NCI-H510A (cell line): ENCODE measurements at regions not wholly inside any gene's neighbourhood (a gene's known extent, or its start where the extent isn't known, plus 50 kb on each side); places are given as distances from the start of the nearest gene placed in this dataset.
"Not testable (repeated sequence)": the region's sequence is repeated elsewhere in the genome, so short reads cannot be mapped to it uniquely, and the experiment has no call there.

Experiments used
- DNase-seq: peaks from one replicate; lab custom pipeline; 2025; lab: John Stamatoyannopoulos, UW

DNA sequence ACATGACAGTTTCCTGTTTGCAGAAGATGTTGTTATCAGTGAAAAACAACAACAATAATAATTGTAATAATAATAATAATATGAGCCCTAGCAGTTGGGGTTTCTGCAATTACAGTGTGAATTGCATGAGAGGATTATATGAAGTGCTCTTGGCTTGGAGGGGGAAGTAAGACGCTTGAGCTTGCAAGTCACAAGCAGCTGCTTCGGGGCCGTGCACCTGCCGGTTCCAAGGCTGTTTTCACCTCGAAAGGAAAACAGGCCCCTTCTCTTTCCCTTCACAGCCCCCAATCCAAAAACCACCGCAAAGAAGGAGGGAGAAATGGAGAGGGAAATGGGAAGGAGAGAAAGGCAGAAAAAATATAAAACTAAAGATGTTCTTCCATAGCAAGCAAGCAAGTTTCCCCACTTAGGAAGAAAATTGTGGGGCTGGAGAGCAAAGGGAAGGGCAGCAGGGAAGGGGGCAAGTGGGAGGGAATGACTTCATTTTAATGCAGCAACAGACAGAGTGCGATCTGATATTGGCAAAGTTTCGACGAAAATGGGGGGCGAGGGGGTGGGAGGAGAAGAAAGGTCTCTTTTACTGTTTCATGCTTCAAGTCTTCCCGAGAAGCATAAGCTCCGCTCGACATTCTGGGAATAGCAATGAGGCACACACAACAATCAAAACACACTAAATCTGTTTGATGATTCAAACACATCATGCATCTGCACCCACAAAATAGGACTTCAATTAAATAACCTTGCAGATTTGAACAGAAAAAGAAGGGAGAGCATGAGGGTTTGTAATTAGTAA is 284.2 kb upstream of the ATP11B start:
- DNase-seq: peak; percentile 52

DNA sequence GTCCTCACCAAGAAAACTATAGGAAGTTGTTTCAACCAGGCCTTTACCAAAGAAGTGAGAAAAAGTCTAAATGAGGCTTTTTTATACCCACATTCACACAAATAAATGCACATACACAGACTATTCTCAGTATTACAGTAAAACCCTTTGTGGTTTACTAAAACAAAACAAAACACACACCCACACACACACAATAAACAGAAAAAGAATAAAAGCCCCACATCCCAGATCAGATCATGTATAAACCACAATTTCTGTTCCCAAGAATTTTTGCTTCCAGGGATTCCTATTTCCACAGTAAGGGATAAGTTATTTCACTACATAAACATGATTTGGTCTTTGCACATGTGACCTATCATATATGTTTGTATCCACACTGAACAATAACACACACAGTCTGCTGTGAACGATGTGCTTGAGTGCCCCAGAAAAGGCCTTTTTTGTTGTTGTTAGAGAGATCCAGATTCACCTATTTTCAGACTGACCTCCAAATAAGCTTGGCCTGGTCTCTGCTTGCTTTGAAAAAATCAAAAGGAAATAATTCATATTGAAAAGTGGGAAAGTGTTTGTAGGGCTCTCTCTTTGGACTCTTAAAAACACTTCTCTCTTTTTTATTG is 283.4 kb upstream of the ATP11B start:
- DNase-seq: no peak

DNA sequence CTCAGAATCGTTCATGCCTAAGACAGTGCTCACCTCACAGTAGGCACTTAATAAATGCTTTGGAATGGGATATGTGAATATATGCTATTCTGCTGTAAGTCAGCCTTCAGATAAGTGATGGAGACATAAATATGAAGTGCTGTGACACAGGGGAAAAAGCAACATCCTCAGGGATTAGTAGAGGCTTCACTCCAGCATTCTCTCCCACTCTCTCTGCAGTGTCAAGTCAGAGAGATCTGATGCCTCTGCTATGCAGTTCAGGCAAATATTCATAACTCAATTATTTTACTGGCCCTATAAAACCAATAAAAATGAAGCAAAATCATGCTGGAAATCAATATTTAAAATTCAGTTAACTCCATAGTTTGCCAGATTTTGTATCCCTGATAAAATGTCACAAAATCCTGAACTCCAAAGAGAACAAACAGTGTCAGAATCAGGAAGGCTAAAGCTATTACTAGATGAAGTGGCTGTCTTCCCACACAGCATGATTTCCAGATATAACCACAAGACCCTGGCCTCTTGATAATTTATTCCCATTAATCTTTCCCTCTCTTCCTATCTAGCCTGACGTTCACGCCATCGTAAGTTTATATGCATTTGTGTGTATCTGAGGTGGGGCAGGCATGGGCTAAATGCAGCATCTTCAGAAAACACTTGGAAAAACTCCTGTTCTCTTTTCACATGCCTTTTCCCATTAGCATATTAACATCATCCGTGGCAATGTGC is 278.9 kb upstream of the ATP11B start:
- no peak for DNase-seq

DNA sequence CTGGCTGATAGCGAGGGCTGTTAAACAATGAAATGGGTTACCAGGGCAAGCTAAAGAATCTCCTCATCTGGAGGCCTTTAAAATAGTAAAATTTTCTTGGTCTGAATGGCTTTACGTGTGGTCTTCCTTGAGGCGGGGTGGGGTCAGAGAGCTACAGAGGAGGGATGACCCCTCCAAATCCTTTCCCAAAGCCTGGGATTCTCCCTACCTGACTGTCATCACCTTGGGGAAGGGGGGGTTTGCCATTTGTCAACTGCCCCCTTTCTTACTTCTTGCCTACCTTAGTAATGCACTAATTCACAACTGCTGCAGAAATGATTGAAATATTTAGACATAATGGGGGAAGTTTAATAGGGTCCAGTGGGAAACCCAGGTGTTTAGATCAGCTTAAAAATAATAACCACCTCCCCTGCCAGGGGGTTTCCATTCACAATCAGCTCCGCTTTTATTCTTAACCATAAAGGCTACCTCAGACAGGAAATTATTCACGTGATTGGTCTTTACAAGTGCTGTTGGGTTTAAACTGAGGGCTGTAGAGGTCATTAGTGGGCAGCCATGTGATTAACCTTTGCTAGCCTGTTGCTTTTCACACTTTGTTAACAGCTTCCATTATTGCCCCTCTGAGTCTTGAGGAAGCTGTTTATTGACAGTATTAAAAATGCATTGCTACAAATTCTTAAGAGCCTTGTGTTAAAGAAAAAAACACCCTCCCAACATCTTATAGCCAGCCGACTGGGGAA is 276.5 kb upstream of the ATP11B start:
- DNase-seq: no peak

DNA sequence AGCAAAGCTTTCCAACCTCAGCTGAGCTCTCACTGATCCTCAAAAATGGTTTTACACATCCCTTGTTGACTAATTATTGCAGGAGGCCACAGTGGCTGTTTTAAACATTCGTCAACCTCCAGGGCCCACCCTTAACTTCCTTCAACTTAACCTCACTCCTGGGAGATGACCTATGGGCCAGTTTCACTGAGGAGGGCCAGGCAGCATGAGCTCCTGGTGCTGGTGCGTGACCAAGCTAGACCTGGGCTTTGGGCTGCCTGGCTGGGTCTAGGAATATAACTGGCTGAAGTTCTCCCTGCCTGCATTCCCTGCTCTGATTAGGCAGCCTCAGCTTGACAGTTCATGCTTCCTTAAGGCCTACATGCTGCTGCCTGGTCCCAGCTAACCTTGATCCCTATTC is 273.7 kb upstream of the ATP11B start:
- DNase-seq: no peak

DNA sequence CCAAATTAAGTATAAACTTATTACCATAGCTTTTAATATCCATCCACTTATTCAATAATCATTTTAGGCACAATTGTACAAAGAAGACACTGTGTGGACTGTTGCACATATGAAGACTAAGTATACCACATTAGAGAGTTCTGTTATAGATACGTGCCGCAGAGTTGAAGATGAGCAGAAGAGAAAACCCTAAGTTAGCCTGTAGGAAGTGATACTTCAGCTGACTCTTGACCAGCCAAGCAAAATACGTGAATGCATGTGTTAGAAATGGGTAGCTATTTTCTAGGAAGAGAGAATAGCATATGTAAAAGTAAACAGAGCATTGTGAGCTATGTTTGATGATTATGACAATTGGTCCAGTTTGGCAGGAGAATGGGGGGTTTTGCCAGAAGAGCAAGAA is 272.0 kb upstream of the ATP11B start:
- no peak for DNase-seq

DNA sequence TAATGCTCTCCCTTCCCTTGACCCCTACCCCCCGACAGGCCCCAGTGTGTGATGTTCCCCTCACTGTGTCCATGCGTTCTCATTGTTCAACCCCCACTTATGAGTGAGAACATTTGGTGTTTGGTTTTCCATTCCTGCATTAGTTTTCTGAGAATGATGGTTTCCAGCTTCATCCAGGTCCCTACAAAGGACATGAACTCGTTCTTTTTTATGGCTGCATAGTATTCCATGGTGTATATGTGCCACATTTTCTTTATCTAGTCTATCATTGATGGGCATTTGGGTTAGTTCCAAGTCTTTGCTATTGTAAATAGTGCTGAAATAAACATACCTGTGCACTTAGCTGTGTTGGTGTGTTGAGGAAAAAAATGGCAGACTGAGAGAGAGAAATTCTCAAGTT is 269.9 kb upstream of the ATP11B start:
- not testable (repeated sequence) for DNase-seq

DNA sequence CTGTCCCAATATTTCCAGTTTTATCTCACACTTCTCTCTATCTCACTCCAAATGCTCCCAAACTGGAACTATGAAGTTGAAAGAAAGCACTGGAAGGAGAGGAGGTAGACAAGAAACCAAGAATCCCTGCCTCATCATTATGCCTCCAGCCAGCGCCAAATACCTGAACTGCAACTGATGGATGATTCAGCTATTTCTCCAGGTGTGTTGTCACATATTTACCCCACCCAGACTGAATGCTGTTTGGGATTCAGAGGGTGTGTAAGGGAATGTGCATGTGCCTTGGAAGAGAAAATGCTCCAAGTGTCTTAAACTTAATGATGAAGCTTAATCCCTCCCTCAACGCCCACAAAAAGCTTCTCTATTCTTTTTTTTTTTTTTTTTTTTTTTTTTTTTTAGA is 269.5 kb upstream of the ATP11B start:
- no peak for DNase-seq

DNA sequence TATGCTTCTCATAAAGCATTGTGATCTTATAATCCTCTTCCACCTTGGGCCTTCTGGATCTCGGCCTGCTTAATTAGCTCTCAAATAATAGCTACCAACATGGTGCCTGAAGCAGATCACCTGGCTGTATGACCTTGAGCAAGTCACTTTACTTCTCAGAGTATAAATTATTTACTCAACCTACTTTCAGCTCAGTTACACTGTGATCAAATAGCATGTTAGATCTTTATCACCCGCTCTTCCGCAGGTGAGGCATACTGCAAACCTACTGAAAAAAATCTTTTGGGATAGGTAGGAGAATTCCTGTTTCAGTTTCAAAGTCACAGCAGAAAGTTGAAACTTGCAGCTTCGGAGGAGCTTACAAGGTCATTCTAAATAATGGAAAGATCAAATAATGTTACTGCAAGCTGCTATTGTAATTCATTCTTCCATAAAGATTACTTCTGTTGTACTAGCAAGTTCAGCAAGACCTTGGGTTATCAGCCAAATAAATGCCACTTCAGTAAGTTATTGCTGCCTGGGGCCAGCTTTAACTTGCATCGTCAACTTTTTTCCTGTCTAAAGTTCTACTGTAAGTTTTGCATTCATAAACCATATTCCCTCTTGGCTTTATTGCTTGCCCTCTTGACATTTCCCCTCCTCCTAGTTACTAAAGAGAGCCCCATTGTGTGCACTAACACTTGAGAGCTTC is 268.4 kb upstream of the ATP11B start:
- no peak for DNase-seq

DNA sequence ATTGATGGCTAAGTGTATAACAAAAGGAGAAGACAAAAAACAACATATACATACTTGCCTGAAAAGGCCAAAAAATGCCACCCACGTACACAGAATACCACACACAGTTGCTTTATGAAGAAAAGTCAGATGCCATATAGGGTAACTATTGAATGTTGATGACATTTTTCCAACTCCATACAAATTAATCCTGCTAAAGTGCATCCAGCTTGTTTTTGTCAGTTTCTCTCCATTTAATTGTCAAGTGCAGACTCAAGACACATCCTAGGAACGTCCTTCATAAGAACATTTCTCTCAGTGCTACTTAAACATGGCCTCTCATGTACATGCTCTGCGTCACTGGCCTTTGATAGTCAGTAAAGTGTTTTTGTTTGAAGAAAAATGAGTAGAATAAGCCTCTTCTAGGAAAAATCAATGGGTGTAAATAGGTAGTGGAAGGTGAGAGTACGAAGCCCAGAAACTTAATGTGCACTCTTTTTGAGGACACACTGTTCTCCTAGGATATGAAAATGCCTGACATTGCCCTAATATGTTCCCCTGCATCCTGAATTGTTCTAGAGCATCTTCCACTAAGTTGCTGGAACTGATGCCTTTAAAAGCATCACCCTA is 267.4 kb upstream of the ATP11B start:
- DNase-seq: no peak

DNA sequence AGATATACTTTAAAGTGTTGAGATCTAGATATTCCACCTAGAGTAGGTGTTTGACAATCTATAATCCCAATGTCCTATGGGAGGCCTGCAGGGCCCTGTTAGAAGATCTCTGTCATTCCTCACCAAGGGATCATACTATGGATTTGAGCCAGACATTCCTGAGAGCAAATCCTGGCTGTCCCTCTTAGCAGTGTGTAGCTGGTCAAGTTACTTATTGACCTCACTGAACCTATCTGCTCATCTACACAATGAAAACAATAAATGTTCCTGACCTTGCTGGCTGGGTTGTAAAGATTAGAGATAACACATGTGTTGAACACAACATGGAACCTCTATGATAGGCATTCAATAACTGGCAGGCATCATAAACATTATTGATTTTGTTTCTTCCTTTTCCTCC is 265.6 kb upstream of the ATP11B start:
- no peak for DNase-seq

DNA sequence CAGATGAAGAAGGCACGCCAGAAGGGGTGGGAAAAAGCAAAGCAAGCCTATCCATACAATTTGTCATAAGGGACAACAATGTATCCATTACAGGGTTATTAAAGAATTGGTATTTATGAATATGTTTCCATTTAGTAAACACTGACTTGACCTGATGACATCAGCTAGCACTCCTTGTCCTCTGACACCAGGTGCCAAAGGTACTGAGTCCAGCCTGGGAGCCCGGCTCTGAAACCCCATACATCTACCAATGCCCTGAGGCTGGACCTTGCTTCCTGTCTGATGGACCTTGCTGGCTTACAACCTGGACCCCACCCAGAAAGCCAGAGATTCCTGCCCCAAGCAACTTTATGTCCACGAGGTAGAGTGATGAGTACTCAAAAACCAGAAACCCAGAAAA is 263.0 kb upstream of the ATP11B start:
- DNase-seq: no peak

DNA sequence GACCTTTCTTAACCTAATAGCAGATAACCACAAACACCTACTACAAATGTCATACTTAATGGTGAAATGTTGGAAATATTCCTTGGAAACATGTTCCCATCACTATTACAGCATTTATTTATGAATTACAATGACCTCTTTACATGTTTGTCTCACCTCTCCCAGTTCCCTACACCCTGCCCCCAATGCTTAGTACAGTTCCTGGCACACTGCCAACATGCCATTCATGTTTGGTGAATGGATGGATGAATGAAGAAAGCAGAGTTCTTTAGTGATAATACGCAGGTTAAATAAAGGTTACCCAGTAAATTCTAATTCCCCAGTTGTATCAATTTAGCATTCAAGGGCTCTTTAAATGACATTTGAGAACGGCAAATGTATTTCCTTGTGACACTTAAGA is 259.9 kb upstream of the ATP11B start:
- peak; percentile 58 for DNase-seq

DNA sequence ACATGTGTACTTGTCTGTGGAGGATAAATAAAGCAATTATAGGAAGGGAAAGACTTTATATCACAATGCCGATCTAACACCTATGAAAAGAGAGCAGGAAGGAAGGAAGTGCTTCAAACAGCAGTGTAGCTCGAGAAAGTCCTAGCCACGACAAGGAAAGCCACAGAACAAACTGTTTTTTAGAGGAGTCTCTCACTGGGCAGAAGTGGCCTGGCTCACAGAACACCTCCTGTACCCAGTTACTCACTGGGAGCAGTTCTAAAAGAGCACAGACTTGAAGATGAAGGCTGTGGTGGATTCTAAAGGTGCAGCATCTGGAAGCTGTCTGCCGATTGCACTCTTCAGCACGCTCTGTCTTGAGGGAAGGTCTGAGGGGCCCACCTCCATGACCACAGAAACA is 248.8 kb upstream of the ATP11B start:
- no peak for DNase-seq

DNA sequence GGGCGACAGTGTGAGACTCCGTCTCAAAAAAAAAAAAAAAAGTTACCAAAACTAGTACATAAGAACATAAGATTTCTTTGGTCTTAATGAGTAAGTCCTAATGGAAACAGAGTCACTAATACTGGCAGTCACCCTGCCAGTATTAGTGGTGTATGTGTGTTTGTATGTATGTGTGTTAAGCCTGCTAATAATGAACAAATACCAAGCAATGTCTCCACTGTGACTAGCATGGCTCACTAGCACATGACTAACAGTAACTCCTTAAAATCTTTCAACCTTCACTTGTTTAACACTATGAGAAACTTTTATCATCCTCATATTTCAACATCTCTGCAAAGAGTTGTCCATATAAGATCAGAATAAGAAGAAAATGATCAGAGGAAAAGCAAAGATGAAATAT is 231.0 kb upstream of the ATP11B start:
- DNase-seq: no peak

DNA sequence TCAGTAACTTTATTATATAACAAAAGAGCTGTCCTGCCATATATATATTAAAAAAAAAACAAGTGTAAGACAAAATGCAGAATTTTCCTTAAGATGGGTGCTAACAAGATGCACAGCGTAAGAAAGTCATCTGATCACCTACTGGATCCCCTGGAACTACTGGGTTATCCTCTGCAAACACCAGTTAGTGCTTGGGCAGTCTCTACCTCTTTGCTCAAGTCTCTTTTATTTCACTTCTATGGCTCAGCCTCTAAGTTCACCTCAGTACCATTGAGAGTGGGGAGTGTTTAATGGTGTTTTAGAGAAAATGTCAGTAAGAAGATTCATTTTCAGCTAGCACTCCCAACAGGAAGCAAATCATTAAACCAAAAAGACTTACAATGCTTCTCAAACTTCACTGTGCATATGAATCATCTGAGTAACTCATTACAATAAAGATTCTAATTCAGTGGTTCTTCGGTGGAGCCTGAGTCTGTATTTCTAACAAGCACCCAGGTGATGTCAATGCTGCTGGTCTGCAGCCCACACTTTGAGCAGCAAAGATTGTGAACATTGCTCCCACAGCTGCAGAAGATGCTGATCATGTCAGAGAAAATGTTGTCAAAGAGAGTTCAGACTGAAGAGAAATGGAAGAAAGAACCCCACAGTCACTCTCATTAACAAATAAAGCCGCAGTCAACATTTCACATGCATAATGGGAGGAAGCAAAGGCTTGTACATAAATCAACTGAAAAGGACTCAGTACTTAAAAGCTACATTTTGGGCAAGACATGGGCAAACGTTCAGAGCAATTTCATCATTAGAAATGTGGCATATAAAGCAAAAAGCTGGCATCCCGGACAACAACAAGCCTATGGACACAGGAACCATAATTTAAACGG is 227.1 kb upstream of the ATP11B start:
- DNase-seq: no peak

DNA sequence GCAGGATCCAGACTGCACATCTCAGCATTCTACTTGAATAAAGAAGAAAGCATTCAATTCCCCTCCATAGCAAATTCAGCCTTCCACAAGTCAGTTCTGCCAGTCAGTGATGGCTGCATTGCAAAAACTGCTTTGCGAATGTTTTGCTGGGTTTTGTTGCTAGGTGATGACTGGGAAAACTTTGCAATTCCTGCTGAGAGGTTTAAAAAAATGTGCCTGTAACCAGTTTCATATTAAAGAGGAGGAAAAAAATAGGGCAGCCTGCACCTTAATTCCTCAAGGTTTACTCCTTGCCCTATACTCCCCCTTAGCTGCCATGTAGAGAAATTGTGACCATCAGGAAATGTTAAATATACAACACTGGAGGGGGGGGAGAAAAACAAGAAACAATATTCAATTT is 225.6 kb upstream of the ATP11B start:
- no peak for DNase-seq

DNA sequence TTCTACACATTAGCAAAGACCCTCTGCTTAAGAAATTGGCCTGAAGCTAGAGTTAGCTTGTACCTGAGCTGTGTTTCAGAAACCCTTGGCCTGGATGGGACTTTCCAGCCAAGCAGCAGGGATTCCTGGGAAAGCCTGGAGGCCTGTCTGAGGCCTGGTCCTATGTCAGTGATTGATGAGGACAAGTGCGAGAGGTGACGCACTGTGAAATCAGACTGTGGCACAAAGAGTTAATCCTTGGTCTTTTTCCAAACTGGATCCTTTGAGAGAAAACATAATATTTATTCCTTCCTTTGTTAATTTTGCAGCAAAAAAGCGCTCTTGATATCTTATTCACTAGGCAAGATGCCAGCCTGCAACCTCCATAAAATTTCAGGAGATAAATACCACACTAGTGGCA is 225.0 kb upstream of the ATP11B start:
- no peak for DNase-seq

DNA sequence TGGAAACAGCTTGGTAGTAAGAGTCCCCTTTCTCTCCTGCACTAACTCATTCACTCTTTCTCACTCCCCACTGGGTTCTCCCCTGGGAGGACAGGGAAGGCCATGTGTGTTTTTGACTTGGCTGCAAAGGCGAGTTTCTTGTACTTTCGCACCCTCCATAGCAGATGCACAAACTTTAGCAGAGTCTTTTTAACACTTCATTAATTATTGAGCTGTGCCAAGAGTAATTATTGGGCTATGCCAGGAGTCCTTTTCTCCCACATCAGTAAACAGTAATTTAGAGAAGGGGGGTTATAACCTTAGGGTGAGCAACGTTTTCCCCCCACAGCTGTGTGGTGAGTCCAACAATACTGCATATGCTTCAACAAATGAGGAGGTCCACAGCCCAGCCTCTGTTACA is 224.4 kb upstream of the ATP11B start:
- DNase-seq: no peak

DNA sequence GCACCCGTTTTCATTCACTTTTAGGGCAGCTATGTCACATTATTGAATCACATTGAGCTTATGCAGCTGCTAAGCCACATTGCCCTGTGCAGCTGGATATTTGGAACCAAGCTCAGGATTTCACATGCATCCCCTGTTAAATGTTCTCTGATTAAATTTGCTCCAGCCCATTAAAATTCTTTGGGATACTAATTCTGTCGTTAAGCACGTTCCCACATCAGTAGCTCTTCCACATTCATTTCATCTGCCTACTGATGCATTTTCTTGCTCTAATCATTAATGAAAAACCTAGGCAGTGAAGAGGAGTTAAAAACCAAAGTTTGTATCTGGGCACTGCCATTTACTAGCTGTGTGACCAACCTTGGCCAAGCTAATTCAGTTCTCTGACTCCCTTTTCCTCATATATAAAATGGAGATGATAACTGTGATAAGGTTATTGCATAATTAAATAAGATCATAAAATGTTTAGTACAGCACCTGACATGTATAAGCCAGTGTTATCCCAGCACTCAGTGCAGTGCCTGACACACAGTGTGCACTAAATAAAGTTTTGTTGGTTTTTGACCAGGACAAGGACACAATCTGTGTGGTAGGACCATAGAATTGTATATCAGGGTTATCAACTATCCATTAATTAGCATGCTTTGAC is 222.2 kb upstream of the ATP11B start:
- DNase-seq: no peak
